GM18867 (cell line): ENCODE measurements at regions not wholly inside any gene's neighbourhood (a gene's known extent, or its start where the extent isn't known, plus 50 kb on each side); places are given as distances from the start of the nearest gene placed in this dataset.
"Not testable (repeated sequence)": the region's sequence is repeated elsewhere in the genome, so short reads cannot be mapped to it uniquely, and the experiment has no call there.

Experiments used
- ATAC-seq: cut with Tn5 transposase; IDR thresholded peaks from one replicate; pipeline ENCODE4 v1.9.1; 2021; ENCODE audit warnings: mild to moderate bottlenecking, moderate library complexity; ENCODE audit not compliant: unreplicated experiment

GRCh38 chr17:13862346-13862745, 207.0 kb upstream of the COX10 start:
- no peak for ATAC-seq

- ATAC-seq: no peak
Observed at GRCh38 chr17:13863436-13863835, 205.9 kb upstream of the COX10 start.

- no peak for ATAC-seq
Observed at GRCh38 chr17:13864521-13864920, 204.8 kb upstream of the COX10 start.

DNA sequence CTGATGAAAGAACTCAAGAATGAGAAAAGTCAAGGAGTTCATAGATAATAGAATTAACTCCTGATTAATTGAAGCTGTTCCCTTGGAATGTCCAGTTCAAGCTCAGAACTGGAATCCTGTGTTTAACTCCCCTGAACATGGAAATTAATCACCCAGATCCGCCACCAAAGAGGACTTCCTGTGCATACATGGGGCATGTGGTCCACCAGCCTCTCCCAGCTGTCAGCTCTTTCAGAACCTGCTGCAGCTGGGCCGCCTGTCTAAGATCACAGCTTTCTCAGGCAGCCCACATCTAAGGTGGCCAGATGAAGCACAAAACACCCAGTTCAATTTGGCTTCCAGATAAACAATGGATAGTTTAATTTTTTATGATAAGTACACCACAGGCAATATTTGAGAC, 203.7 kb upstream of the COX10 start:
- no peak for ATAC-seq

DNA sequence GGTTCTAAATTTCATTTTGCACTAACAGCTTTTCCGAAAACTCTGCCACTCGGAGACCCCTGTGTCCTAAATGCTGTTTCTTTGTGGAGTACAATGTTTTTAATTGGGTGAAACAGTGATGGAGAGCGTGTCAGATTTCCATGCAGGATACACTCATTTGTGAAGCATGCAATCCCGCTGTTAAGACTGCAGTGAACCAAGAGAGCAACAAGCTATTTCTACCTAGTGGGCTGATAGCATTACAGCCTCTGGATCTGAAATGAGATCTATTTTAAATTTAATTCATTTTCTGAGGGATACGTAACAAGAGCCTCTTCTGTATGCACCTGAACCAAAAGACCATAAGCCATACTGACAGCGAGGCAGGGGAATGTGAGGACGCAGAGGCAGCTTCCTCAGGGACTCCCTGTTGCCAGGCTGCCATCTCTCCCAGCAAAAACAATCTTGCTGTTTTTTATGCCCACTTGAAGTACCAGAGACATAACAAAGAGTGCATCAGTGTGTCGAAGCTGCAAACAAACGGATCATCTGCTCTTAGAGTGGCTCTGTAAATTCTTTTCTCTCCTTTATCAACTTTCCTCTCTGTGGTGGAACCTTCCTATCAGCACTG, 199.9 kb upstream of the COX10 start:
- no peak for ATAC-seq

DNA sequence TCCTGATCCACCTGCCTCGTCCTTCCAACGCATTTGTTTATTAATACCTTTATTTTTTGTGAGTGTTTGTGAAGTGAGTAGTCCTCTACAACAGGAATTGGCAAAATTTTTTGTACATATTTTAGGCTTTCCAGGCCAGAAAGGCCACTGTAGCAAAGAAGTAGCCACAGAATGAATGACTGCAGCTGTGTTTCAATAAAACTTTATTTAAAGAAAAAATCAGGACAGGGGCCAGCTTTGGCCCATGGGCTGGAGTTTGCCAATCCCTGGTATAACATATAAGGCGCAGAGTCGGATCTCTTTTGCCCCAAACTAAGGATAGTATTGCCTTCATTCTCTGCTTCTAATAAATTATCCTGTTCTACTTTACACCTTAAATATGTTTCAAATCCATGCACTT, 198.0 kb upstream of the COX10 start:
- no peak for ATAC-seq

DNA sequence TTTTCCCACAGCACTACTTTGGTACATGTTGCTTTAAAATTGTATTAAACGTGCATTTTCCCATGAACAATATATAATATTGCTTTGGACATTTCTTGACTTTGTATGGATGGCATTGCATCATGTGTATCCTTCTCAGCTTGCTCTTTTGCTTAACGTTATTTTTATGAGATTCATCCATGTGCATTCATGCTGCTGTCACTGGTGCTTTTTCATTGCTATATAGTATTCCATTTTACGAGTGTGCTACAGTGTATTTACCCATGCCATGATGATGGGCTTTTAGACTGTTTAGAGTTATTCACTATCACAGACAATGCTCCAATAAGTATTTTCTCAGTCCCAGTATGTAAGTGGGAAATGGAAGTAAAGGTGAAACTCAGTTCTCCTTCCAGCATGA, 195.2 kb upstream of the COX10 start:
- ATAC-seq: no peak

- no peak for ATAC-seq
Observed at GRCh38 chr17:13874817-13875216, 194.5 kb upstream of the COX10 start.

DNA sequence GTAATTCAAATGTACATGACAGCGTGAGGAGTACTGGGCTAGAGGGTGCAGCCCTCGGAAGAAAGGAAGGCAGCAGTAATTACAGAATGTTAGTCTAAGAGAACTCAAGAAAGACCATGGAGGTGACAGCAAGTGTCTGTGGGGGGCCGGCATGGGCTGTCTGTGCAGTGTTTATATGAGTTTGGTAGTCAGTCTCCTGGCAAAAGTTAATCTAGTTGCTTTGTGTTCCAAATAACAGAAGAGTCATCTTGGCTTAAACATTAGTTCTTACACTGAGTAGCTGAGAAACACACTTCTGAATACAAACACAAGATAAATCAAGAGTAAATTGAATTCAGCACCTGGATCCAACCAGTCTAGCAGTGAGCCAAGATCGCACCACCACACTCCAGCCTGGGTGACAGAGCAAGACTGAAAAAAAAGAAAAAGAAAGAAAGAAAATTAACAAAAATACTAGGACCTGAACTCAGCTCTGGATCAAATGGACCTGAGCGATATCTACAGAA, 189.3 kb upstream of the COX10 start:
- ATAC-seq: no peak

- no peak for ATAC-seq
Observed at GRCh38 chr17:13883659-13884058, 185.6 kb upstream of the COX10 start.

DNA sequence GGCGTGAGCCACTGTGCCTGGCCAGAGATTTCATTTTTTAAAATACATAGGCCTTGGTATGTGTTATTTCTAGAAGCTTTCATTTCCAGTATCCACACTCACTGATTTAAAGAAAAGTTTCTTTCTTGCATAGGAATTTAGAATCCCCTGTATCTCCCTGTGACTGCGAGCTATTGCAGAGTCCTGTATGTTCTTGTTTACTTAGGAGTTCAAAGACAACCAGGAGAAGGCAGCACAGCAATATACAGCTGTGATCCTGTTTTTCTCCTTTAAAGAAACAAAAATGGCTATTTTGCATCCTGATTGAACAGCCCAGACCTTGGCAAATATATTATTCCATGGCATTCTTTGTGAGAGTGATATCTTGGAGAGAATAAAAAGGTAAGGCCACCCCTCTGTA, 185.0 kb upstream of the COX10 start:
- no peak for ATAC-seq

GRCh38 chr17:13885550-13885949, 183.8 kb upstream of the COX10 start:
- ATAC-seq: no peak

DNA sequence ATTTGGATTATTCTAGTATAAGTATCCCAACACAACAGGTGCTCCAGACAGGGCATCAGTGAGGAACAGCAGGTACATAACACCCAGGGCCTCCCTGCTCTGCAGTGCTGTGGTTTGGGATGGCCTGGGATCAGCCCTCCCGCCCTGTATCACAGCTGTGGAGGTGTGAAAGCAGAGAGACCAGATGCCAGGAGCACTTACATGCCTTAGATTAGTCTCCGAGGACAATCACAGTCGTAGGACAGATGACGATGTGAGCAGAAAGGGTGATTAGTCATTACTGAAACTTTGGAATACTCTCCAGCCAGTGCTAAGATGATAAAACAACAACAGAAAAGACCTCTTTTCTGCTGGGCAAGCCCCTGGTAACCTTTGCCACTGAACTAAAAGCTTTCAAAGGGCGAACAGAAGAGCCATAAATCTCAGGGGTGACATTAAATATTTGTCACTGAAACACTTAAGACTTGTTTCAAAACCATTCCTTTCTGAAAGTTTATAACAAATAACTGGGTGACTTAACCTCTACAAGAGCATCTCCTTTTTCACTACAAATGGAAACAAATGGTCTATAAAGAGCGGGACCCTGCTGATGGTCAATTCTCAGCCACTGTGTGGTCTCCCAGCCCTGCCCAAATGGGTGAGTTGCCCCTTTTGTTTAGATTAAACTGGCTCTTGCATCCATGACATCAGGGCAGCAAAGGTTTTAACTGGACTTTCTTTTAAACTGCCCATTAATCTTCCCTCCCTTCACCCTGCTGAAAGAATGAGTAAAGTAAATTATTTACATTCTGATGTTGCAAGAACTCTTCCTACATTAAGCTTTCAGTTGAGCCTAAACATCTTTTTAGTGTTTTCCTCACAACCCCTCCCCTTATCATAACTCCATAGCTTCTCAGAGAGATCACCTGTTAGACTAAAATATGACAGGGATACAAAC, 183.1 kb upstream of the COX10 start:
- no peak for ATAC-seq

DNA sequence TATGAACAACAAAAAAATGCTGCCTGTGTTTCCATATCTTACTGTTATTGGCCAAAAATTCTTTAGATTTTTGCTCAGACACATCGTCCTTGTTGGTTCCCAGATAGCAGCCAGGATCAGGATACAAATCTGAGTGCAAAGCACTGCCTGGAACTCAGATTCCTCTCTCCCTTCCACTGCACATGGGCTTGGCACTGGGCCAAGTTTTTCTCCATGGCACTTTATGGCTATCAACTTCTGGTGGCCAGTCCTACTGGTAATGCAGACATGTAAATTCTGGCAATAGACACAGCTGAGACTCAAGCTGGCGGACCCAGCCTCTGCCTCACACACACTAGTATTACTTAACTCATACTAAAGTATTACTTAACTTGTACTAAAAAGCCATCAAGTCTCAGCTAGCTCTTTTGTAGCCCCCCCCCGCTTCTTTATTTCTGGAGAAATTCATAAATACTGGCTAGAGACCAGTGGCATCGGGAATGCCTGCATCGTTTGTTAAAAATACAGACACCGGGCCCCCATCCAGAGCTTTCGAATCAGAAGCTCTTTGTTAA, 181.2 kb upstream of the COX10 start:
- ATAC-seq: no peak

- ATAC-seq: not testable (repeated sequence)
Observed at GRCh38 chr17:13908971-13909370, 160.3 kb upstream of the COX10 start.

DNA sequence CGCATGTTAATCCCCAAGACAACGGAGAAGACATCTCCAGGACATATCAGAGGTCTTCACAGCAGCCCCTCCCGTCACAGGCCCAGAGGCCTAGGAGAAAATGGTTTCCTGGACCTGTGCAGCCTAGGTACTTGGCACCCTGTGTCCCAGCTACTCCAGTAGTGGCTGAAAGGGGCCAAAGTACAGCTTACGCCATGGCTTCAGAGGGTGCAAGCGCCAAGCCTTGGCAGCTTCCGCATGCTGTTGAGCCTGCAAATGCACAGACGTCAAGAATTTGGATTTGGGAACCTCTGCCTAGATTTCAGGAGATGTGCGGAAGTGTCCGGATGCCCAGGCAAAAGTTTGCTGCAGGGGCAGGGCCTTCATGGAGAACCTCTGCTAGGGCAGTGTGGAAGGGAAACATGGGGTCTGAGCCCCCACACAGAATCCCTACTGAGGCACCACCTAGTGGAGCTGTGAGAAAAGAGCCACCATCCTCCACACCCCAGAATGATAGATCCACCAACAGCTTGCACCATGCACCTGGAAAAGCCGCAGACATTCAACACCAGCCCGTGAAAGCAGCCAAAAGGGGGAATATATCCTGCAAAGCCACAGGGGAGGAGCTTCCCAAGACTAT, 159.3 kb upstream of the COX10 start:
- no peak for ATAC-seq

GRCh38 chr17:13917634-13918033, 151.7 kb upstream of the COX10 start:
- ATAC-seq: no peak

DNA sequence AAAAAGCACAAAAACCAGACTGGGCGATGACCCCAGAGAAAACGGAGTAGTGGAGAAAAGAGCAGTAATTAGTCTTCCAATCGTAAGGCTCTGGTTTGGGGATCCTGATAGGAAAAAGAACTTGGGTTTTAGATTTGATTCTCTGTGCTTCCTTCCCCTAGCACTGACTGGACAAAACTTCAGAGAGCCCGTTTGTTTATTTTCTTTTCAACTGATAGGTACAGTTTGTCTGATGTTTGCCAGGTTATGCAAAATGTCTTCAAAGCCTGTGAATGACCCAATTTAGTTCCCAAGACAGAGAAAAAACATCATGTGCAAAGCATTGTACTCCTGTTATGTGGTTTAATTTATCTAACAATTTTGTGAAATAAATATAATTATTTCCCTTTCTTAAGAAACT, 151.1 kb upstream of the COX10 start:
- ATAC-seq: no peak

GRCh38 chr17:13919818-13920217, 149.5 kb upstream of the COX10 start:
- ATAC-seq: no peak

- ATAC-seq: no peak
Observed at GRCh38 chr17:13920413-13920812, 148.9 kb upstream of the COX10 start.
